ENCODE measurements at regions not wholly inside any gene's neighbourhood (a gene's known extent, or its start where the extent isn't known, plus 50 kb on each side); places are given as distances from the start of the nearest gene placed in this dataset.

DNA sequence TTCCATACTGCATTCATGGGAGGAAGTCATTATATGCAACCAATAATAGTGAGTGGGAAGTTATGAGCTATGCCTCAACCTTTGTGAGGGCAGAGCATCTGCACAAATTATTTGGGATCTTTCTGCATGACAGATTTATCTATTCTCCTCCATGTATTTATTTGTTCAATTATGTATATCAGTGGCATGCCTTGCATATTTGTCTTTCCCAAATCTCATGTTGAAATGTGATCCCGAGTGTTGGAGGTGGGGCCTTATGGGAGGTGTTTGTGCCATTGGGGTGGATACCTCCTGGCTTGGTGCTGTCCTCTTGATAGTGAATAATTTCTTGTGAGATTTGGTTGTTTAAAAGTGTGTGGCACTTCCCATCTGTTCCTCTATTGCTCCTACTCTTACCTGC is 1246.0 kb upstream of the CITED2 start:
- no peak for ATAC-seq
- WGBS, 2 donors (ENCODE audit: low coverage in 1 of 2) = 86% methylated on average over 1 of the region's 1 CpG; no CpG with 5 or more reads in 1 of the 2 donors
- no peak for TF ChIP-seq EP300 (IDR thresholded peaks at IDR 0.05)
- TF ChIP-seq, protein P1, sequence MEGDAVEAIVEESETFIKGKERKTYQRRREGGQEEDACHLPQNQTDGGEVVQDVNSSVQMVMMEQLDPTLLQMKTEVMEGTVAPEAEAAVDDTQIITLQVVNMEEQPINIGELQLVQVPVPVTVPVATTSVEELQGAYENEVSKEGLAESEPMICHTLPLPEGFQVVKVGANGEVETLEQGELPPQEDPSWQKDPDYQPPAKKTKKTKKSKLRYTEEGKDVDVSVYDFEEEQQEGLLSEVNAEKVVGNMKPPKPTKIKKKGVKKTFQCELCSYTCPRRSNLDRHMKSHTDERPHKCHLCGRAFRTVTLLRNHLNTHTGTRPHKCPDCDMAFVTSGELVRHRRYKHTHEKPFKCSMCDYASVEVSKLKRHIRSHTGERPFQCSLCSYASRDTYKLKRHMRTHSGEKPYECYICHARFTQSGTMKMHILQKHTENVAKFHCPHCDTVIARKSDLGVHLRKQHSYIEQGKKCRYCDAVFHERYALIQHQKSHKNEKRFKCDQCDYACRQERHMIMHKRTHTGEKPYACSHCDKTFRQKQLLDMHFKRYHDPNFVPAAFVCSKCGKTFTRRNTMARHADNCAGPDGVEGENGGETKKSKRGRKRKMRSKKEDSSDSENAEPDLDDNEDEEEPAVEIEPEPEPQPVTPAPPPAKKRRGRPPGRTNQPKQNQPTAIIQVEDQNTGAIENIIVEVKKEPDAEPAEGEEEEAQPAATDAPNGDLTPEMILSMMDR (IDR thresholded peaks at IDR 0.05) = no peak
- Histone ChIP-seq H3K4me3 (no peak overlapping the region), H3K4me1 (no peaks in the 10 kb centered on the region), H3K27ac (no peak overlapping the region), H3K36me3 (no peaks in the 10 kb centered on the region), H3K9me3 (no peaks in the 10 kb centered on the region), H3K27me3 (no peaks in the 10 kb centered on the region)

DNA sequence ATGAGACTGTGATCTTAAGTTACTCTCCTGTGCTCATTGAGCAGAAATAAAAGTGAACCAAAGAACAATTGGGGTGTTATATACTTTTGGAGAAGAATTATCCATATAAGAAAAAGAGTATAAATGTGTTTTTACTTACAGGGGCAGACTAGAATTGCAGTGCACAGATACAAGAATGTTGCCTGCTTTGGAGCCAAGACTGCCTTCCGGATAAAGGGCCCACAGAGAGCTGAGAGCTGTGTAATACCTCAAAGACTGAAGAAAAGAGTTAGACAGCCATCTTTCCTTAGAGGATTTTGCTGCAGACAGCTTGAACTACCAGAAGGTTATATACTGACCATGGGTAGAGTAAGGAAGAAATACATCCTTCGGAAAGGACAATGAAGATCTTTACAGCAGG is 1235.5 kb upstream of the CITED2 start:
- no peak overlapping the region for H3K4me3 ChIP-seq
- no peak for ATAC-seq

DNA sequence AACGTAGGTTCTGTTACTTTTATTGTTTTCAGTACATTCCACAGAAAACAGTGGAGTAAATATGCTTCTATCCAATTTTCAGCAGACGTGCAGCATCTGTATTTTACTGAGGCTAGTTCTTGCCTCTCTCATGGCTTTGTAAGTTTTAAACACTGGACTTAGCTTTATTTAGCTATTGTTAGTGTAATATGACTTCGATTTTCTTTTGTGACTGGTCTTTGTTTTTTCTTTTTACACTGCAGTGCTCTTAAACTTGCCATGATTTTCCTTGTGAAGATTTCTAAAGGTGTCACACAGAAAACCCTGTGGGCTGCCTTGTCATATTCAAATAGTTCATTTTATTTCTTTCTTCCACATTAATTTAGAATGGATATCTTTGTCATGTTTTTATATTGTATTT is 1234.9 kb upstream of the CITED2 start:
- H3K9me3 ChIP-seq = no peaks in the 10 kb centered on the region
- WGBS, 2 donors (ENCODE audit: low coverage in 1 of 2) = 50 to 69% methylated on average over 2 to 3 of the region's 3 CpGs
- TF ChIP-seq POLR2A (IDR thresholded peaks at IDR 0.05) = no peak

More for the DNA sequence above, 1235.5 kb upstream of the CITED2 start:
- H3K27me3 ChIP-seq = no peaks in the 10 kb centered on the region
- no peaks in the 10 kb centered on the region for H3K4me1 ChIP-seq
- H3K36me3 ChIP-seq = no peaks in the 10 kb centered on the region
- H3K27ac ChIP-seq = no peak overlapping the region
- 14 to 73% methylated on average over 1 to 2 of the region's 2 CpGs for WGBS, 2 donors (ENCODE audit: low coverage in 1 of 2)
- no peaks in the 10 kb centered on the region for H3K9me3 ChIP-seq
- no peak for TF ChIP-seq EP300 (IDR thresholded peaks at IDR 0.05)
- TF ChIP-seq, protein P1 (IDR thresholded peaks at IDR 0.05) = no peak

DNA sequence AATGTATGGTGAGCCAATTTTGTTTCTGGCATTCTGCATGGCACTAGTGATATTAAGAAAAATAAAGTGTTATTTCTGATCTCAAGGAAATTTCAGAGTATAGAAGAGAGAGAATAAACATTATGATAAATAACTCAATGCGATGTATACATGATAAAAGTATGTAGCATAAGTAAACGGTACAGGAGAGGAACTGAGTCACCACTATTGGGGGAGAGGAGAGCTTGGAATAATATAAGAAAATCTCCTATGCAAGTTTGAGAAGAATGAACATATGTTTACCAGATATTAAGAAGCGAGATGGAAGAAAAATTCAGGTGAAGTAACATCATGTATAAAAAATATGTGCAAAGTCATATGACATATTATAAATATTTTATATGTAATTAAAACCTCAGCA is 1230.3 kb upstream of the CITED2 start:
- Histone ChIP-seq H3K27ac (no peak overlapping the region), H3K4me1 (peaks cover 0 to 9% (median 0%) of the 10 kb centered on the region in 3 donors), H3K27me3 (no peaks in the 10 kb centered on the region), H3K9me3 (no peaks in the 10 kb centered on the region), H3K36me3 (no peaks in the 10 kb centered on the region), H3K4me3 (no peak overlapping the region)
- WGBS, 2 donors (ENCODE audit: low coverage in 1 of 2) = 80 to 83% methylated on average over 2 to 3 of the region's 3 CpGs
- no peak for ATAC-seq
- no peak for TF ChIP-seq POLR2AphosphoS5 (IDR thresholded peaks at IDR 0.05)
- no peak for TF ChIP-seq EP300 (IDR thresholded peaks at IDR 0.05)
- no peak for TF ChIP-seq POLR2A (IDR thresholded peaks at IDR 0.05)

More for the DNA sequence above, 1234.9 kb upstream of the CITED2 start:
- ATAC-seq = no peak
- no peaks in the 10 kb centered on the region for H3K4me1 ChIP-seq
- H3K27ac ChIP-seq = no peak overlapping the region
- H3K4me3 ChIP-seq = no peak overlapping the region
- H3K27me3 ChIP-seq = no peaks in the 10 kb centered on the region
- no peaks in the 10 kb centered on the region for H3K36me3 ChIP-seq

DNA sequence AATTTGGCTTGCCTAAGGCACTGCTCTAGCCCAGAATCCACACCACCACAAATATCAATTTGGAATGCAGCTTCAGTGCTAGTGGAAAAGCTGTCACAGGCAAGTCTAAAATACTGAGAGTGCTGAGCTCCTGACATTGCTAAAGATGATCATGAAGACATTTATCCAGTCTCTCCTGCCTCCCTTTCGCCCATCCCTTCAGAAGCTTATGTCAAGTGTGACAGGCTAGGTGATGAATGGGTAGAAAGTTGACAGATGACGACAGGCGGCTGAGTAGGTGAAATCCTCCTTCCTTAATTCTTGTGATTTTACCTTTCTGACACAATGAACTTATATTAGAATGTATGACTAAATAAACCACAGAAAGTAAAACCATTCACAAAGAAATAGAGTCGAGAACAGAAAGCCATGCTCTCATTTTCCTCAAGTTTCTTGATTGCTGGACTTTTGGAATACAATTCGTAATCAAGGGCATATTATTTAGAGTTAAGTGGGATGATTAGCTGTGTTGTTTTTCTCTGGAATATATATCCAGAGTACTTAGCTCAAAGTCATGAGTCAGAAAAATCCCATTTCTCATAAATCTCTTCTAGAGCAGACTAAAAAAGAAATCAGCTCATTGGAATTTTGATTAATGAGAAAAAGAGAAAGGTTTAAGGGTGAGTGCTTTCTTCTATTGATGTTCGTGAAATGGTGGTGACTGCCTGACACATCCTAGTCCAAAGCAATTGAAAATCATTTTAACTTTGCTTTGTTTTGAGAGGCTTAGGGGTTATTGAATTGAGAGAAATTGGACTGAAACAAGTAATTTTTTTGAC is 1228.2 kb upstream of the CITED2 start:
- WGBS, 2 donors (ENCODE audit: low coverage in 1 of 2) = 87 to 94% methylated on average over 5 to 6 of the region's 6 CpGs
- no peaks in the 10 kb centered on the region for H3K27me3 ChIP-seq
- ATAC-seq = no peak
- H3K27ac ChIP-seq = no peak overlapping the region
- TF ChIP-seq POLR2A (IDR thresholded peaks at IDR 0.05) (no peak), EP300 (IDR thresholded peaks at IDR 0.05) (no peak), POLR2AphosphoS5 (IDR thresholded peaks at IDR 0.05) (no peak)
- TF ChIP-seq, protein P1 (IDR thresholded peaks at IDR 0.05) = no peak
- no peaks in the 10 kb centered on the region for H3K36me3 ChIP-seq
- no peaks in the 10 kb centered on the region for H3K9me3 ChIP-seq
- no peak overlapping the region for H3K4me3 ChIP-seq
- H3K4me1 ChIP-seq = peaks cover 0 to 9% (median 0%) of the 10 kb centered on the region in 3 donors
